NCI-H2107 (cell line): ENCODE measurements at regions not wholly inside any gene's neighbourhood (a gene's known extent, or its start where the extent isn't known, plus 50 kb on each side); places are given as distances from the start of the nearest gene placed in this dataset.
"Not testable (repeated sequence)": the region's sequence is repeated elsewhere in the genome, so short reads cannot be mapped to it uniquely, and the experiment has no call there.

Experiments
- DNase-seq: peaks from one replicate; lab custom pipeline; 2025; lab: John Stamatoyannopoulos, UW

DNA sequence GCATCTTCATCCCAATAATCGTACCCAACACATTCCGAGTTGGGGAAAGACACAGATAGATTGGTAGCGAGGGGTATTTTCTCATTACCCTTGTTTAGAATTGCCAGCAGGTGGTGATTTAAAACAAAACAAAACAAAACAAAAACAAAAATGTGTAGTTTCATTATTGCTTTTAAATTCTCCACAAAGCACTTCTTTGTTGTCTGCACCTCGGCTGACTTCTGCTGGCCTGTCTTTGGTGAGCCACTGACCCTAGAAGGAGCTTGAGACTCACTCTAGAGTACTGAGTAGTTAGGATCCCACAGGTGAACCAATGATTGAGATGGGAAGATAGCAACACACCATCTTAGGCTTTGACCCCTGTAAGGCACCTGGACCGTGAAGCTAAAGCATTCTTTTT is 105.4 kb upstream of the BET1 start:
- DNase-seq: no peak

DNA sequence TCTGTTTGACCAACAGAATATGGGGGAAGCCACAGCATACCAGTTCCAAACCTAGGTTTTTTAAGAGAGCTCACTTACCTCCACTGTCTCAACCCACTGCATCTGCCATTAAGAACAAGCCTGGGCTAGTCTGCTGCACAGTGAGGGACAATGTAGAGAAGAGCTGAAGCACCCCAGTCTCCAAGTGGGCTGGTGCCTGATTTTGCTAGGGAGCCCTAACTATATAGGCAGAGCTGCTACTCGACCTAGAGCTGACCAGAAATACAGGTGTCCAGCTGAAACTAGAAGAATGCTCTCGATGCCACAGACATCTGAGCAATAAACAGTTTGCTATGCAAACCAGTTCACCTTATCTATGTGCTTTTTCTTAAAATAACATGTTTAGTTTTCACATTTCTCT is 106.9 kb upstream of the BET1 start:
- DNase-seq: no peak

DNA sequence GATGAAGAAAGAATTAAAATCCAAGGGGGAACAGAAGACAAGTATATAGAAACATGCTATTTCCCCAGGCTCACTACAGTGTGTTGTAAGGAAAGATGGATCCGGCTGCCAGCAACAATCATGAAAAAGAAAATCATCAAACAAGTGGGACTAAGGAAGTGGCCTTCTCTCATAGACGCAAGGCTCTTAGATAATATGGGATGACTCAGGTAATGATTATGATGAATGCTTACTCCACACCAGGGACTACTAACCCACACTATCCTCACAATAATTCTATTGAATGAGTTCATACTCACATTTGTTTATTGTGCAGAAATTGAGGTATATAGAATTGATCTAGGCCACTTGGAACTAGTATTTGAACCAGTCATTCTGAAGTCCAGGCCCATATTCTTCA is 111.2 kb upstream of the BET1 start:
- no peak for DNase-seq

DNA sequence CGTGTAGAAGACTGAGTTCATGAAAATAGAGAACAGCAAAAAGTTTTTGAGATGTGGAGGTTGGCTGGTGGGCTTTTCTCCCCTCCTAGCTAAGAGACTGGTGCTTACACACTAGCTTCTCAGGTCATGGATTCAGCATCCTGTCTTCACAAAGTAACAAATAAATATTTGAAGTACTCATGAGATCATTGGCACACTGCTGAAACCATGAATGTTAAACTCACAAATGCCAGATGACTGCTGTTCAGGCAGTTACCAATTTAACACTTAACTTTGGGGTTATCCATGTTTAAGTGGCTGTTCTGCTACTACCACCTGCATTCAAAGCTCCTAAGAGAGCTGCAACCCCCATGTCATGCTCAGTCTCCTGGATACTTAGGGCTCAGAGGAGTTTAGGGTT is 119.0 kb upstream of the BET1 start:
- DNase-seq: no peak

DNA sequence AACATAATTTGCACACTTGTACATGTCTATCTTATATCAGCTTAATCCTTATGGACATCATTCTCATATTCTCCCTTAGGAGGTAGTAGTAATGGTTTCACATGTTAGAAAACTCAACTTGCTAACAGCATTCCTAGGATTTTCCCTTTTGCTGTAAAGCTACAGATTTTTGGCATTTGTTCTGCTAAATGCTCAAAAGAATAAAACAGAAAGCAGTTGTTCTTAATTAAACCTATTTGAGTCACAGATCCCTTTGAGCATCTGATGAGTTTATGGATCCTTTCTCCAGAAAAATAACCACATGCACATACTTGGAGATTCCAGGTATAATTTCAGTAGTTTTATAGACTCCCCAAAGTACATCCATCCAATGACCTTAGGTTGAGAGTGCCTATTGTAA is 122.9 kb upstream of the BET1 start:
- no peak for DNase-seq

DNA sequence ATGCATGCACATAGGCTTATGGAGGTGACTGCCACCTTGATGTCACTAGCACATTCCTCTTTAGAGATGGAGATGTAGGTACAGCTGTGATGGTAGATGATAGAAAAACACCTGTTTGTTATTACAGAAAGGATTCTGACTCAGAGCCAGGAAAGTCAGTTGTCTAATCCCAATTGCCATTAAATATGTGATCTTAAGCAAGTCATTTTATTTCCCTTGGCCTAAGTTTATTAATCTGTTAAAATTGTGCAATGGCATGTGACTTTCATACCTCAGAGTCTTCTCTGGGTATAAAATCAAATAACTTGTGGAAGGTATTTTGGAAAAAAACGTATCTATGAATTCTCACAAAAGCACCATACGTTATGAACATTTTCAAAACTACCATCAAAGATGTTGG is 123.9 kb upstream of the BET1 start:
- no peak for DNase-seq

DNA sequence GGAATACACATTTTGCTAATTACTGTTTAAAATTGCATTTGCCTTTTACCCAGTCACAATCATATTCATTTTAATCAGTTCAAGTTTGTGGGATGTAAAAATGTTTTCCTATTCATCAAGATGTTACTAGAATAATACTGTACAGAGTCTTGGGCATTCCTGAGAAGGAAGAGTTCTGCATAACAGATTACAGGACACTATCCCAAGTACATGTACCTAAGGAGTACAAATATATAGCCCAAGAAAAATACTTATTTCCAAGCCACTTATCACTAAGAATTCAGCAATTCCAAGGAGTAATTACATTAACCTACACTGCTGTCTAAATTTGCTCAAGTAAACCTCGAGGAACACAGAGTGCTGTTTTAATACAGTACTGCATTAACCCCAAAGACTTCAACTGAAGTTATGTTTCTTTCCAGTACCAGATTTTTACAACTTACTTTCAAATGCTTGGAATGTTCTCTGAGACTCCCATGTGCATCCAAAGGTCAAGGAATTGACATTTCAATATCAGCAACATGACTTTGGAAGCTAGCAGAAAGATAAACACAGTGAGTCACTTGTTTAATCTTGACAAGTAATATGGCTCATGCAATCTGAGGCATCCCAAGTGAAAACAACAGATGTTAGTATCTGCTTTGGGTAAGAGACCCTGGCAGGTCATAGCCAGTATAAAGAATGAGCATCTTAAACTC is 125.4 kb upstream of the BET1 start:
- no peak for DNase-seq

DNA sequence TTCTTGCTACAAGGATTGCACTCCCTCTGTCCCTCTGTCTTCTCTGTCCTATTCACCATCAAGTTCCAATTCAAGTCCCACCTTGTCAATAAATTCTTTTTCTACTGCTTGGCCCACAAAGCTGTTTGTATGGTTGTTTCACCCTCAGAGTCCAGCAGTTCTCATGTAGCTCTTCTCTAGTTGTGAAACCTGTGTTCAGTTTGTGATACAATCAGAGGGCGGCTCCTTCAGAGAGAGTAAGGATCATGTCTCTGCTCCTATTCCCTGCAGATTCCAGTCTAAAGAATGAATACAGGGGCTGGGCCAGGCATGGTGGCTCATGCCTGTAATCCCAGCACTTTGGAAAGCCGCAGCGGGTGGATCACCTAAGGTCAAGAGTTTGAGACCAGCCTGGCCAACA is 126.6 kb upstream of the BET1 start:
- no peak for DNase-seq

DNA sequence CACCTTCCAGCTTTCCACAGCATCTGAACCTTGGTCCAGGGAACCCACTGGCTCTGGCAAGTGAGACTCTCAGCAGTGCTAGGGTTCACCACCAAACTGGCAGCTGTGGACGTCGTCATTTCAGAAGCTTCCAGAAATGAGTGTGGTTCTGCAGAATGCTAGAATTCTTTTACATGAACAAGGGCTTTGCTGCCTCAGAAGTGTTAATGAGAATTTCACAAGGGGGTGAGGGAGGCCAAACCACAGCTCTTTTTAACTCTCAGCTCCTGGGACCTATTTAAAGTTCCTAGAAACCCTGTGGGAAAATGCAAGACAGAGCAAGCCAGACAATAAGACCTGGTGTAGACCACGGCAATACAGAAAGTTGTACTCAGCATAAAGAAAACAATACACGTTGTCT is 129.3 kb upstream of the BET1 start:
- DNase-seq: no peak

DNA sequence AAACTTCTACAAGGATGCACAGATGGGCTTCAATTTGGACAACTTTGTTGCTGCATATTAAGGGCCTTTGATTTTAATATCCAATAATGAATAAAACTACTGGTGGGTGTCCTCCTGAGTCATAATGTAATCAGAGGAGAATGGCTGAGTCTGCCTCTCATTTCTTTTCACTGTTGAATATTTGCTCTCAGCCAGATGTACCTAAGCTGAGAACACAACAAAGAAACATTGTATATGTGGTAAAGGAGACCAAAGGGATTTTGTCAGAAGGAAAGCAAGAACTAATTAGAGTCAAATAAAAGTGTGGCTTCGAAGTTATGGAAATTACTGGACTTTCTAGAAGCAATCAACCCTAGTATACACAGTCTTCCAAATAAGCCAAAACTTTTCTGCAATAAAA is 131.0 kb upstream of the BET1 start:
- DNase-seq: no peak

DNA sequence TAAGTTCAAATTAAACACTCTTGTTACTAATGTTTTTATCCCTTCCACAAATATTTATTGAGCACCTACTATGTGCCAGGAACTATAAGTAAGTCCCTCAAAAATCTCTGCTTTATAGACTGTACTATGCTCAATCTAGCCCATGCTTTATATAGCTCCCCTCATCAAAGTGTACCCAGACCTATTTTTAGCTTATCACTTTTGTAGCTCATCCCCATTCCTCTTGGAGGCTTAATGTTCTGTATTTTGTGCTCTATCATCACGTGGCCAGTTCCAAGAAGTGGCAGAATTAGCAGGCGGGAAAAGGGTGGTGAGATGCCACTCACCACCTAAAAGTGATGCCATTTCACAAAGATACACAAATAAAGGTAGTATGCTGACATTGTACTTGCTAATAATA is 138.1 kb upstream of the BET1 start:
- DNase-seq: no peak

DNA sequence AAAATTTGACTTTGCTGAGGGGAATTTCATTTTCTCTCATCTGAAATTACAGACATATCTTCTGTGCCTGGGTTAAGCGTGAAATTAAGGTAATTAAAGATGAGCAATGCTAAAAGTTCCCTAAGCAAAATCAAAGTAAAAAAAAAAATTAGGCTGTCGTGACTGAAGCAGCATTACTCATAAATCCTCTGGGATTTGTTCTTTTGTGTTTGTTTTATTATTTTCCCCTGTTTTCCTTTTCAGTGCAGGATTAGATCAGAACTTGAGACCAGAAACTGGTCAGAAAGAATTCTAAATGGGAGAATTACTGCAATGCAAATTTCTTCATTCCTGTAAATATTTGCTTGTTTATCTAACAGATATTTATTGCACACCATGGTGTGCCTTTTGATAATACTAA is 141.4 kb upstream of the BET1 start:
- DNase-seq: no peak

DNA sequence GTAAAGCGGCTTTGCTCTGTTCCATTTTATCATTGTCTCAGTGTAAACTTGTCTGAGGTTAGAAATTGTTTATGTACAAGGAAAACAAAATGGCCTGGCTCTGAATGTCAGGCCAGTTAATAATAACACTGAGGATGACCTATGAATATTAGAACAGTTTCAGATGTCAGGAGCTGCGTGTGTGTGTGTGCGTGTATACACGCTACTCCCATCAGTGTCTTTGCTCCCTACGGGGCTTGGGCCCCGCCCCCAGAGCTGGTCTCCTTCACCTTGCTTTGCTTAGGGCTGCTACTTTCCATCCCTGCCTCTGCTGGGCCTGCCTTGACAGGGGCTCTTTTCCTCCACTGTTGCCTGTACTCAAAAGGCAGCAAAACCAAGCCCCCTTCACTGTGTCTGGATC is 142.3 kb upstream of the BET1 start:
- DNase-seq: no peak

DNA sequence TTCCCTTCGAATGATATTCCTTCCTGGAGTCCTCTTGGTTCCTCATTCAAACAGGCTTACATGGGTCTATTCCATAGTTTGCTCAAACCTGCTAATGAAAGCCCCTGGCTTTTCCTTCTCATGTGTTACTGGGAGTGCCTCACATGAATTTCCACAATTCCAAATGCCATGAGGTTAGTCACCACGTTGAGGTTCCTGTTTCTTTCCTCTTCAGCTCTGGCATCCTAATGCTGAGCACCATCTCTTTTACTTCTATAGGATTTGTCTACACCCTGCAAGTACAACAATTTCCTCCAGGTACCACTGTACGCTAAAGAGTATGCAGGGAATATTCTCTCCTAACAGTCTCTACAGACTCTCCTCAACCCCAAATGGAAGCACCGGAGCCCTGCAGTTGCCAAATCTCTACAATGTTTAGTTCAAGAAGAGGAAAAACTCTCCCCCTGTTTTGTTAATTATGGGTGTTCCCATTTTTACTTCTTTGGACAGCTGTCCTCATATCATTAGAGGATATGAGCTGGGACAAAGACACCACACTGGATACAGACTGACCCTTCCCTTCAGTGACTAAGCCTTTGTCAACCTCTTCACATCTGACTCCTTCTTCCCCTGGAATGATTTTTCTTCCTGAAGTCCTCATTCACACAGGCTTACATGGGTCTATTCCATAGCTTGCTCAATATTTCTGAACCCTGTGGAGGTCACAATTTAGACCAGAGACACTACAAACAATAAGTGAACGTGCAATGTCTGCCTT is 145.8 kb upstream of the BET1 start:
- no peak for DNase-seq

DNA sequence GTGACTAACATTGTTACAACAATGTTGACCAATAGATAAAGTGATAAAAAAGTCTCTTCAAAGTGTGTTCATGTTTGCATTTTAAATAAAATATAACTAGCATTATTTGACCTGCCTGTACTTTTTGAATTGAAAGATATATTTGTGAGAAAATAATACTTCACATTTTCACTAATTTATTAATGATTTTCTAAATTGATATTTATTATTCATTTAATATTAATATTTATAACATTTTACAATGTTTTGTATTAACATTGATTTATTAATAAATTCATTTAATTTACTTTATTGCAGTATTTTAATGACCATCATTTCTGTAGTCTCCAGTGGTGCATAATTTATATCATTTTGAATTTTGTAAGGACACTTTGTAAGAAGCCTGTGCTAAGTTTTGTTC is 150.0 kb upstream of the BET1 start:
- no peak for DNase-seq

DNA sequence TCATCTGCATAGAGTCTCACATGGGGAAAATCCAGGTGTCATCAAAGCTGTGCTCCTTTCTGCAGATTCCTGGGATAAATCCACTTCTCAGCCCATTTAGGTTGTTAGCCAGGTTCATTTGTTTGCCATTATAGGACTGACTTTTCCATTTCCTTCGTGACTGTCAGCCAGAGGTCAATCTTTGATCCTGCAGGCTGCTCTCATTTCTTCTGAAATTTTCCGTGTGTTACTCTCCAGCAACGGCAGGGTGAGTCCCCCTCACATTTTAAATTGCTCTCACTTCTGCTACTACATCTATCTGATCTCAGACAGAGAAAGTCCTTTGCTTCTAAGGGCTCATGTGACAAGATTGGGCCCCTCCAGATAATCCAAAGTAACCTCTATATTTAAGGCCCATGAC is 150.7 kb upstream of the BET1 start:
- DNase-seq: no peak

DNA sequence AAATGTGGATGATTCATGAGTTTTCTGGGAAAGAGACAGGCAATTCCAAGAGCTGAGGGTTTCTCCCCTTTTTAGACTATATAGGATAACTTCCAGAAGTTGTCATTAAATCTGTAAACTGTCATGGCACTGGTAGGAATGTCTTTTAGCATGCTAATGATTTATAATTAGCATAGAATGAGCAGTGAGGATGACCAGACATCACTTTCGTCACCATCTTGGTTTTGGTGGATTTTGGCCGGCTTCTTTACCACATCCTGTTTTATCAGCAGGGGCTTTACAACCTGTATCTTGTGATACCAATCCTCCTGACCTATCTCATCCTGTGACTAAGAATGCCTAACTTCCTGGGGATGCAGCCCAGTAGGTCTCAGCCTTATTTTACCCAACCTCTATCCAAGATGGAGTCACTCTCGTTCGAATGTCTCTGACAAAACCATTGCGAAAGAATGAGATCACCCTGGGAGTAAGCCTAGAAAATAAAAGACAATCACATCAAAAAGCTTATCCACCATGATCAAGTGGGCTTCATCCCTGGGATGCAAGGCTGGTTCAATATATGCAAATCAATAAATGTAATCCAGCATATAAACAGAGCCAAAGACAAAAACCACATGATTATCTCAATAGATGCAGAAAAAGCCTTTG is 153.6 kb upstream of the BET1 start:
- not testable (repeated sequence) for DNase-seq

DNA sequence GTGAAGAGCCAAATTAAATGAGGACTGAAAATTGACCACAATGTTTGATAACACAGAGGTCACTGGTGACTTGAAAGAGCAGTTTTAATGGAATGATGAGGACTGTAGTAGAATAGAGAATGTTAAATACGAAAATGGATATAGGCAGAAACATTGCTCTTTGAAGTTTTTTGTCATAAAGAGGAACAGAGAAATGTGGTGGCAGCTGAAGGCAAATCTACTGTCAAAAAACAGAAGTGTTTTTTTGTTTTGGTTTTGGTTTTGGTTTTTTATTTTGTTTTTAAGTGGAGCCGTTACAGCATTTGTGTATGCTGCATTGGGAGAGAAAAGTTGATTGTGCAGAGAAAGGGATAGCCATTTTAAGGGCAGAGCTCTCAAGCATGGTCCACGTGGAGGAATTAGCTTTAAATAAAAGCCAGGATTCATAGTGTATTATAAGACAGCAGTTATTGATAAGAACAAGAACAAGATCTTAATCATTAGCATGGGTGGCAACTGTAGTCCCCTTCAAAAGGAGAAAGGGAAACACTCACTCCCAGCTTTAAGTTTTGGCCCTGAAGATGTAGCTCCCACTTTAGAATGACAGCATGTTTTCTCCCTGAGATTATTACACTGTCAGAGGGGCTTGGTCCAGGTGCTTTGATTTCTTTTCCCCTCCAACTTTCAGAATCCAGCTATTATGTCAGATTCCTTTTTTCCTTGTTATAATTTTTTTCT is 156.7 kb upstream of the BET1 start:
- no peak for DNase-seq

DNA sequence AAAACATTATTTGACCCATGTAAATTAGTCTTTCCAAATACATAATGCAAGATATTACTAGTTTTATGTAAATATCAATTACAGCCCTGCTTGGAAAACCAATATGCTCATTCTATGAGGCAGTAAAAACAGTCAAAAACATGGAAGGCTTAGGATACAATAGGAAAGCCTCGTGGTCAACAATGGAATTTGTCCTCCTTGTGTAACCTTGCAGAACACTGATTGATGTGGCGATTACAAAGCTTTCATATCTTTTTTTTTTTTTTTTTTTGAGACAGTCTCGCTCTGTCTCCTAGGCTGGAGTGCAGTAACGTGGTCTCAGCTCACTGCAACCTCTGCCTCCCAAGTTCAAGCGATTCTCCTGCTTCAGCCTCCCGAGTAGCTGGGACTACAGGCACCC is 157.3 kb upstream of the BET1 start:
- no peak for DNase-seq

DNA sequence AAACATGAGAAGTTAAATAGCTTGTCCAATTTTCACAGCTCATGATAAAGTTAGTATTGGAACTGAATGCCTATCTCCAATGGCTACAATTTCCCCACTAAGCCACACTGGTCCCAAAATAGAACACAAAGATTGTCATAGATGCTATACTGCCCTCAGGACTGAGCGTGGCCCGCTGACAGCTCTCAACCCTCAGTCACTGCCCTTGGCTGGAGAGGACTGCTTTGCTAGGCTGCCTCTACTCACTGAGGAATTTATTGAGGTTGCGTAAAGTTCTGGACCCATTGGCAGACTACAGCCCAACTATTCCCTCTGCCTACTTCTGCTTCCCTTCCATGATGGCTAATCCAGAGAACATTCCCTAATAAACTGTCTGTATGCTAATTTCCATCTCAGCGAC is 165.5 kb upstream of the BET1 start:
- no peak for DNase-seq

DNA sequence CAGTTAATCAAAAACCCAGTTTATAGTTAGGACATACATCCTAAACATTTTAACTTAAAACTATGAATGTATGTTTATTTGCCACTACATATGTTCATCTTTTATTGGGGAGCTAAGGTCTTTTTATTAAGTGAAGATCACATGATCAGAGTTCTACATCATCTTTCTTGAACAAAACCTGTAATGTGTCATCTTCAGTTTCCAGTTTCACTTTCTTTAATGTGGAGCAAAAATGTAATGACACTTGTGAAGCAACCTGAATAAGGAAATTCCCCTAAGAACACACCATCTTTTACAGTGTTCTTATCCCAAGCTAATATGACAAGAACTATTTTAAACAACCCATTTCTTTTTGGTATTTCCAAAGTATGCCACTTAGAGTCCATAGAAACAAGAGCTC is 166.7 kb upstream of the BET1 start:
- DNase-seq: no peak

DNA sequence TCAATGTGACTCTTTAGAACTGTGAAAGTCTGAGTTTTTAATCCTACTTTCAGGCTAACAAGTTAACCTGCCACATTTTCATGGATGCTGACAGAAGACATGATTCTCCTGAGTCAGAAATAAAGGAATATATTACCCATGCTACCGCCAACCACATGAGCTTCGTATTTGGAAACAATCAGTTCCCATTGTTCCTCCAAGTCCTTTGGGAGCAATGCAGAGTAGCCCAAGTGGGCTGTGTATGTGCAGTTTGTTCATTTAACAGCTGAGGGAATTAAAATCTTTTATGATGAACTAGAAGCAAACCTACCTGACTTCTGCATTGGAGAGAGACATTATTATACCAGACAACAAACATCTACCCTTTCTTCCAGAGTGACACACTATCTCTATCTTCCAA is 169.3 kb upstream of the BET1 start:
- no peak for DNase-seq

DNA sequence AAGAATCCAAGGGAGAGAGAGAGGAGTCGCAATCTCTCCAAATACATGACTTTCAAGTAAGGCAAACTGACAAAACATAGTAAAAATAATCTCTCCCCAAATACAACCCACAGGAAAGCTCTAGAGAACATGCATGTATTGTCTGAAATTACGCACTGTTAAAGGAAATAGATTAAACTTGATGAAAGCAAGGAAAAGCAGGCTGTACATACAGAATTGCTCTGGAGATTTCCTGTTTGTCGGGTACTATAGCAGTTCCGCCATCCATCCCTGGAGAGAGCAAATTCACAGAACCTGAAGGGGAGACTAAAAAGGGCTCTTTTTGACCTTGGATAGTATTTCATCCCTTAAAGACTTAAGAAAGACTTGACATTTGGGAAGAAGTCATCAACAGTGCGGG is 170.2 kb upstream of the BET1 start:
- DNase-seq: no peak
